K562 (cell line): ENCODE measurements at regions not wholly inside any gene's neighbourhood (a gene's known extent, or its start where the extent isn't known, plus 50 kb on each side); places are given as distances from the start of the nearest gene placed in this dataset.

Source experiments
- ATAC-seq: fragments of 200-7000 bp; cut with Tn5 transposase; 3 replicates; pipeline ENCODE4 v1.9.1; 2020; ENCODE audit warnings: moderate library complexity
- BruUV-seq: library from RNA; stranded (reverse); fragments of 400-500 nt; replicated peaks from 2 replicates; lab custom pipeline; 2021; lab: Mats Ljungman, UMichigan
- CTCF ChIA-PET: fragments of 300-600 bp; formaldehyde crosslinking; extraction: SDS; loops from one replicate; lab custom pipeline; 2021; ENCODE audit warnings: low intra/inter-chr PET ratio; lab: Yijun Ruan, JAX
- POLR2A ChIA-PET: fragments of 300-600, 350-650 bp; sonication (Branson Sonifier 250); formaldehyde crosslinking; extraction: SDS; loops from one replicate; lab custom pipeline; 2021; ENCODE audit warnings: antibody characterized with exemption, inconsistent platforms; lab: Yijun Ruan, JAX
- DNase-seq, 4 experiments: peaks; one replicate each; pipeline versions ENCODE4 v3.0.0 to v3.0.0-alpha.2; 2011 to 2018; ENCODE audit warnings: low spot score in 3 of 4, mixed read lengths in 3 of 4; ENCODE audit errors: extremely low read depth in 1 of 4
- FAIRE-seq: peaks from 2 replicates; lab custom pipeline; 2011; peaks lifted over from hg19 to GRCh38; lab: Jason Lieb, UNC
- H2AFZ ChIP-seq: 2 replicates; pipeline ENCODE4 v1.6.0; 2011; ENCODE audit warnings: low read depth, low read length, control low read depth, inconsistent platforms
- H3K27ac ChIP-seq: fragments of 200-600 bp; 3 replicates; pipeline ENCODE4 v1.8.0; 2011; ENCODE audit warnings: low read depth, mild to moderate bottlenecking, control low read depth, inconsistent platforms, low read length, moderate library complexity, mixed read lengths; ENCODE audit errors: extremely low read depth
- H3K27me3 ChIP-seq, 2 experiments: fragments of 300-600 bp in 1 of 2; 2 replicates in 1 of 2; 3 replicates in 1 of 2; pipeline versions ENCODE4 v1.6.0 to v1.8.0; 2011; ENCODE audit warnings: inconsistent platforms in 2 of 2, low read length in 2 of 2, mild to moderate bottlenecking in 1 of 2, mixed read lengths in 1 of 2, moderate library complexity in 1 of 2; ENCODE audit not compliant: control insufficient read depth in 2 of 2, insufficient read depth in 2 of 2
- H3K36me3 ChIP-seq: fragments of 300-600 bp; 3 replicates; pipeline ENCODE4 v1.8.0; 2011; ENCODE audit warnings: mild to moderate bottlenecking, low read length, inconsistent platforms; ENCODE audit not compliant: control insufficient read depth, insufficient read depth
- H3K4me1 ChIP-seq, 2 experiments: fragments of 200-600 bp in 1 of 2; replicated peaks in 1 of 2; 2 replicates in 1 of 2; 3 replicates in 1 of 2; pipeline versions ENCODE4 v1.5.1 to v1.8.0; 2011; ENCODE audit warnings: inconsistent platforms in 2 of 2, low read length in 2 of 2, mild to moderate bottlenecking in 1 of 2, mixed read lengths in 1 of 2, moderate library complexity in 1 of 2; ENCODE audit not compliant: control insufficient read depth in 2 of 2, insufficient read depth in 2 of 2
- H3K4me2 ChIP-seq: 2 replicates; pipeline ENCODE4 v1.6.1; 2011; ENCODE audit warnings: low read length, control low read depth, inconsistent platforms, mixed read lengths; ENCODE audit not compliant: insufficient read depth
- H3K4me3 ChIP-seq: fragments of 200-600 bp; sonication (generic), shearing (Covaris generic); 2 replicates; pipeline ENCODE4 v1.5.1; 2016; ENCODE audit warnings: control low read depth, inconsistent platforms
- H3K79me2 ChIP-seq: fragments of 200-600 bp; 3 replicates; pipeline ENCODE4 v1.8.0; 2011; ENCODE audit warnings: low read length, inconsistent platforms; ENCODE audit not compliant: control insufficient read depth, insufficient read depth
- H3K9ac ChIP-seq, 2 experiments: 2 replicates each; pipeline versions ENCODE4 v1.6.0 to v1.6.1; 2011; ENCODE audit warnings: low read depth in 2 of 2, low read length in 2 of 2, control low read depth in 1 of 2, inconsistent platforms in 1 of 2, mild to moderate bottlenecking in 1 of 2, mixed read lengths in 1 of 2; ENCODE audit not compliant: insufficient read depth in 1 of 2
- H3K9me1 ChIP-seq: one replicate; pipeline ENCODE4 v1.6.0; 2011; ENCODE audit warnings: inconsistent platforms, mild to moderate bottlenecking, low read length, moderate library complexity; ENCODE audit not compliant: control insufficient read depth, insufficient read depth
- H3K9me3 ChIP-seq: replicated peaks from 2 replicates; pipeline ENCODE4 v1.5.1; 2011; ENCODE audit warnings: low read depth, low read length, inconsistent platforms; ENCODE audit not compliant: control insufficient read depth, insufficient read depth
- H4K20me1 ChIP-seq: replicated peaks from 2 replicates; pipeline ENCODE4 v1.6.1; 2011; ENCODE audit warnings: low read length, inconsistent platforms, mixed read lengths; ENCODE audit not compliant: control insufficient read depth, insufficient read depth
- COPS2 ChIP-seq: fragments of 450-650 bp; conservative IDR thresholded peaks from 2 replicates; pipeline ENCODE4 v1.6.1; 2016; ENCODE audit warnings: mild to moderate bottlenecking, moderate library complexity
- ELF4 ChIP-seq: fragments of 450-650 bp; formaldehyde crosslinking; IDR thresholded peaks from 2 replicates; pipeline ENCODE4 v1.4.0; 2022; ENCODE audit warnings: missing genetic modification characterization
- GATAD2A ChIP-seq: fragments of 450-650 bp; IDR thresholded peaks from 2 replicates; pipeline ENCODE4 v1.6.1; 2017
- MYC ChIP-seq, 2 experiments: fragments of 250-450 bp in 1 of 2; sonication (Bioruptor Pico) in 1 of 2; IDR thresholded peaks; 2 replicates each; pipeline versions ENCODE4 v1.5.1 to v1.6.1; 2012 to 2021; ENCODE audit warnings: low read depth in 2 of 2, borderline replicate concordance in 1 of 2, improper control_type of control experiment in 1 of 2, low read length in 1 of 2, mild to moderate bottlenecking in 1 of 2, moderate library complexity in 1 of 2
- POLR2G ChIP-seq: fragments of 200-400 bp; formaldehyde crosslinking; IDR thresholded peaks from 2 replicates; pipeline ENCODE4 v1.6.1; 2017; ENCODE audit warnings: low read depth, mild to moderate bottlenecking, antibody characterized with exemption, low read length, moderate library complexity
- STAT5A ChIP-seq: IDR thresholded peaks from 2 replicates; pipeline ENCODE4 v1.6.1; 2012; ENCODE audit warnings: low read length, inconsistent platforms, borderline replicate concordance
- TCF7 ChIP-seq: sonication (generic); IDR thresholded peaks from 2 replicates; pipeline ENCODE4 v1.6.1; 2016; ENCODE audit warnings: antibody characterized with exemption, borderline replicate concordance
- WGBS: fragments of 100-300 bp; shearing (Covaris generic); methylation state at CpG from one replicate; pipeline ENCODE4 v1.1.6; 2016; ENCODE audit warnings: low coverage, mixed read lengths; ENCODE audit not compliant: insufficient coverage; ENCODE audit errors: missing lambda C conversion rate; 5-methylcytosine and 5-hydroxymethylcytosine counted together
- in situ Hi-C: fragments of 300-500 bp; cut with MboI; formaldehyde crosslinking; loops from 4 replicates; pipeline ENCODE4 v1.15.0; 2018; ENCODE audit warnings: inconsistent platforms, mixed read lengths
- intact Hi-C: fragments of 100-400 bp; cut with micrococcal nuclease; formaldehyde crosslinking; loops from 2 replicates; pipeline ENCODE4 v1.14.2; 2022
- TF ChIP-seq, protein P1 (sequence below): fragments of 450-650 bp; formaldehyde crosslinking; IDR thresholded peaks from 2 replicates; pipeline ENCODE4 v1.4.0; 2020; ENCODE audit warnings: mild to moderate bottlenecking, moderate library complexity
- TF ChIP-seq, protein P2 (sequence below): fragments of 450-650 bp; formaldehyde crosslinking; IDR thresholded peaks from 2 replicates; pipeline ENCODE4 v1.4.0; 2020; ENCODE audit warnings: mild to moderate bottlenecking
- TF ChIP-seq, protein P3 (sequence below): fragments of 200-600 bp; sonication (generic); IDR thresholded peaks from one replicate; pipeline ENCODE4 v1.6.1; 2012; ENCODE audit warnings: mild to moderate bottlenecking, low read depth, low read length, inconsistent platforms

DNA sequence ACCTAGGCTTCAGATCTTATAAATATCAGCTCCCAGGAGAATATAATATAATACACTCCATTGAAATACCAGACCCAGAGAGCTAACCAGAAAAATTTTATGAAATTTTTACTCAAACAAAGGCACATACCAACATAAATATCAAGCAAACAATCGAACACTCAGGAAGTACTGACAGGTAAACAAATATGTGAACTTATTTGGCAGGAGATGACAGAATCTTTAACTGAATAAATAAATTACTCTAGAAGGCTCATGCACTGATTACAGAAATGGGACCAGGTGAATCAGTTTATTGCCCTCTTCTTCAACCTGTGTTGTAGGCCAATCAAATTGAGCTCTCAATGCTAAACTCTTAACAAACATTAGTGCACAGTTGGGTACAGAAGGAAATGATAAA, 225.2 kb upstream of the PABPC4L start:
- Histone ChIP-seq H3K9ac (no peak overlapping the region), H3K9me3 (no peaks in the 10 kb centered on the region), H3K4me3 (no peak overlapping the region), H3K27me3 (no peaks in the 10 kb centered on the region), H3K27ac (no peak overlapping the region), H3K79me2 (no peaks in the 10 kb centered on the region), H3K9me1 (no peaks in the 10 kb centered on the region), H4K20me1 (no peaks in the 10 kb centered on the region), H3K4me1 (no peaks in the 10 kb centered on the region), H3K36me3 (no peaks in the 10 kb centered on the region), H3K4me2 (no peak overlapping the region), H2AFZ (no peak overlapping the region)
- in situ Hi-C loops (no loop called here), intact Hi-C loops (no loop called here)
- no TSS peak for BruUV-seq
- no peak for ATAC-seq
- no peak for FAIRE-seq
- no peak for DNase-seq
- ChIA-PET POLR2A (no interaction called here), CTCF (no interaction called here)
- WGBS, result 0% methylated on average over 1 of the region's 1 CpG
- no peak for TF ChIP-seq TCF7
- no peak for TF ChIP-seq GATAD2A
- no peak for TF ChIP-seq MYC (IDR thresholded peaks at IDR 0.05; ENCODE audit: low read depth, low read length)
- no peak for TF ChIP-seq MYC (CRISPR knock-in tag; IDR thresholded peaks at IDR 0.05; ENCODE audit: borderline replicate concordance, low read depth)
- no peak for TF ChIP-seq STAT5A
- TF ChIP-seq POLR2G, result no peak
- no peak for TF ChIP-seq ELF4 (CRISPR knock-in tag)
- TF ChIP-seq, protein P1, sequence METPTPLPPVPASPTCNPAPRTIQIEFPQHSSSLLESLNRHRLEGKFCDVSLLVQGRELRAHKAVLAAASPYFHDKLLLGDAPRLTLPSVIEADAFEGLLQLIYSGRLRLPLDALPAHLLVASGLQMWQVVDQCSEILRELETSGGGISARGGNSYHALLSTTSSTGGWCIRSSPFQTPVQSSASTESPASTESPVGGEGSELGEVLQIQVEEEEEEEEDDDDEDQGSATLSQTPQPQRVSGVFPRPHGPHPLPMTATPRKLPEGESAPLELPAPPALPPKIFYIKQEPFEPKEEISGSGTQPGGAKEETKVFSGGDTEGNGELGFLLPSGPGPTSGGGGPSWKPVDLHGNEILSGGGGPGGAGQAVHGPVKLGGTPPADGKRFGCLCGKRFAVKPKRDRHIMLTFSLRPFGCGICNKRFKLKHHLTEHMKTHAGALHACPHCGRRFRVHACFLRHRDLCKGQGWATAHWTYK, result no peak
- TF ChIP-seq, protein P2, sequence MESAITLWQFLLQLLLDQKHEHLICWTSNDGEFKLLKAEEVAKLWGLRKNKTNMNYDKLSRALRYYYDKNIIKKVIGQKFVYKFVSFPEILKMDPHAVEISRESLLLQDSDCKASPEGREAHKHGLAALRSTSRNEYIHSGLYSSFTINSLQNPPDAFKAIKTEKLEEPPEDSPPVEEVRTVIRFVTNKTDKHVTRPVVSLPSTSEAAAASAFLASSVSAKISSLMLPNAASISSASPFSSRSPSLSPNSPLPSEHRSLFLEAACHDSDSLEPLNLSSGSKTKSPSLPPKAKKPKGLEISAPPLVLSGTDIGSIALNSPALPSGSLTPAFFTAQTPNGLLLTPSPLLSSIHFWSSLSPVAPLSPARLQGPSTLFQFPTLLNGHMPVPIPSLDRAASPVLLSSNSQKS, result no peak
- TF ChIP-seq, protein P3, sequence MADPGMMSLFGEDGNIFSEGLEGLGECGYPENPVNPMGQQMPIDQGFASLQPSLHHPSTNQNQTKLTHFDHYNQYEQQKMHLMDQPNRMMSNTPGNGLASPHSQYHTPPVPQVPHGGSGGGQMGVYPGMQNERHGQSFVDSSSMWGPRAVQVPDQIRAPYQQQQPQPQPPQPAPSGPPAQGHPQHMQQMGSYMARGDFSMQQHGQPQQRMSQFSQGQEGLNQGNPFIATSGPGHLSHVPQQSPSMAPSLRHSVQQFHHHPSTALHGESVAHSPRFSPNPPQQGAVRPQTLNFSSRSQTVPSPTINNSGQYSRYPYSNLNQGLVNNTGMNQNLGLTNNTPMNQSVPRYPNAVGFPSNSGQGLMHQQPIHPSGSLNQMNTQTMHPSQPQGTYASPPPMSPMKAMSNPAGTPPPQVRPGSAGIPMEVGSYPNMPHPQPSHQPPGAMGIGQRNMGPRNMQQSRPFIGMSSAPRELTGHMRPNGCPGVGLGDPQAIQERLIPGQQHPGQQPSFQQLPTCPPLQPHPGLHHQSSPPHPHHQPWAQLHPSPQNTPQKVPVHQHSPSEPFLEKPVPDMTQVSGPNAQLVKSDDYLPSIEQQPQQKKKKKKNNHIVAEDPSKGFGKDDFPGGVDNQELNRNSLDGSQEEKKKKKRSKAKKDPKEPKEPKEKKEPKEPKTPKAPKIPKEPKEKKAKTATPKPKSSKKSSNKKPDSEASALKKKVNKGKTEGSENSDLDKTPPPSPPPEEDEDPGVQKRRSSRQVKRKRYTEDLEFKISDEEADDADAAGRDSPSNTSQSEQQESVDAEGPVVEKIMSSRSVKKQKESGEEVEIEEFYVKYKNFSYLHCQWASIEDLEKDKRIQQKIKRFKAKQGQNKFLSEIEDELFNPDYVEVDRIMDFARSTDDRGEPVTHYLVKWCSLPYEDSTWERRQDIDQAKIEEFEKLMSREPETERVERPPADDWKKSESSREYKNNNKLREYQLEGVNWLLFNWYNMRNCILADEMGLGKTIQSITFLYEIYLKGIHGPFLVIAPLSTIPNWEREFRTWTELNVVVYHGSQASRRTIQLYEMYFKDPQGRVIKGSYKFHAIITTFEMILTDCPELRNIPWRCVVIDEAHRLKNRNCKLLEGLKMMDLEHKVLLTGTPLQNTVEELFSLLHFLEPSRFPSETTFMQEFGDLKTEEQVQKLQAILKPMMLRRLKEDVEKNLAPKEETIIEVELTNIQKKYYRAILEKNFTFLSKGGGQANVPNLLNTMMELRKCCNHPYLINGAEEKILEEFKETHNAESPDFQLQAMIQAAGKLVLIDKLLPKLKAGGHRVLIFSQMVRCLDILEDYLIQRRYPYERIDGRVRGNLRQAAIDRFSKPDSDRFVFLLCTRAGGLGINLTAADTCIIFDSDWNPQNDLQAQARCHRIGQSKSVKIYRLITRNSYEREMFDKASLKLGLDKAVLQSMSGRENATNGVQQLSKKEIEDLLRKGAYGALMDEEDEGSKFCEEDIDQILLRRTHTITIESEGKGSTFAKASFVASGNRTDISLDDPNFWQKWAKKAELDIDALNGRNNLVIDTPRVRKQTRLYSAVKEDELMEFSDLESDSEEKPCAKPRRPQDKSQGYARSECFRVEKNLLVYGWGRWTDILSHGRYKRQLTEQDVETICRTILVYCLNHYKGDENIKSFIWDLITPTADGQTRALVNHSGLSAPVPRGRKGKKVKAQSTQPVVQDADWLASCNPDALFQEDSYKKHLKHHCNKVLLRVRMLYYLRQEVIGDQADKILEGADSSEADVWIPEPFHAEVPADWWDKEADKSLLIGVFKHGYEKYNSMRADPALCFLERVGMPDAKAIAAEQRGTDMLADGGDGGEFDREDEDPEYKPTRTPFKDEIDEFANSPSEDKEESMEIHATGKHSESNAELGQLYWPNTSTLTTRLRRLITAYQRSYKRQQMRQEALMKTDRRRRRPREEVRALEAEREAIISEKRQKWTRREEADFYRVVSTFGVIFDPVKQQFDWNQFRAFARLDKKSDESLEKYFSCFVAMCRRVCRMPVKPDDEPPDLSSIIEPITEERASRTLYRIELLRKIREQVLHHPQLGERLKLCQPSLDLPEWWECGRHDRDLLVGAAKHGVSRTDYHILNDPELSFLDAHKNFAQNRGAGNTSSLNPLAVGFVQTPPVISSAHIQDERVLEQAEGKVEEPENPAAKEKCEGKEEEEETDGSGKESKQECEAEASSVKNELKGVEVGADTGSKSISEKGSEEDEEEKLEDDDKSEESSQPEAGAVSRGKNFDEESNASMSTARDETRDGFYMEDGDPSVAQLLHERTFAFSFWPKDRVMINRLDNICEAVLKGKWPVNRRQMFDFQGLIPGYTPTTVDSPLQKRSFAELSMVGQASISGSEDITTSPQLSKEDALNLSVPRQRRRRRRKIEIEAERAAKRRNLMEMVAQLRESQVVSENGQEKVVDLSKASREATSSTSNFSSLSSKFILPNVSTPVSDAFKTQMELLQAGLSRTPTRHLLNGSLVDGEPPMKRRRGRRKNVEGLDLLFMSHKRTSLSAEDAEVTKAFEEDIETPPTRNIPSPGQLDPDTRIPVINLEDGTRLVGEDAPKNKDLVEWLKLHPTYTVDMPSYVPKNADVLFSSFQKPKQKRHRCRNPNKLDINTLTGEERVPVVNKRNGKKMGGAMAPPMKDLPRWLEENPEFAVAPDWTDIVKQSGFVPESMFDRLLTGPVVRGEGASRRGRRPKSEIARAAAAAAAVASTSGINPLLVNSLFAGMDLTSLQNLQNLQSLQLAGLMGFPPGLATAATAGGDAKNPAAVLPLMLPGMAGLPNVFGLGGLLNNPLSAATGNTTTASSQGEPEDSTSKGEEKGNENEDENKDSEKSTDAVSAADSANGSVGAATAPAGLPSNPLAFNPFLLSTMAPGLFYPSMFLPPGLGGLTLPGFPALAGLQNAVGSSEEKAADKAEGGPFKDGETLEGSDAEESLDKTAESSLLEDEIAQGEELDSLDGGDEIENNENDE, result no peak
- no peak for TF ChIP-seq COPS2
